ENCODE measurements at regions not wholly inside any gene's neighbourhood (a gene's known extent, or its start where the extent isn't known, plus 50 kb on each side); places are given as distances from the start of the nearest gene placed in this dataset.

DNA sequence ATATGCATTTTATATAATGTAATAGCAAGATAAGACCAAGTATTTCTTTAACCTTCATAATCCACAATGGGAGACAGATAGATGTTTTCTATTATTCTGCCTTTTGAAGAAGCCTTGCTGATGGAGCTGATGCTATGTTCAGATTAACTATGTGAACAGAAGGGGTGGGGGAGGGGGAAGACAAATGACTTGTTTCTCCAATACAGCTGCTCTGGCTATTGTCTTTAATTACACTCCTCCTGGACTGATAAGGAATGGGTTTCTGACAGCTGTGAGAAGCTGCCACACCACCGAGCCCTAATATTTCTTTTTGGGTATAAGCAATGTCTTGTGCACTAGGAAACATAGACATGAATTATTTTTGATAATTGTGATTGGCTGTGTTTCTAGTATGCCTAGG lies 62.0 kb downstream of the CAVIN4 start:
- TF ChIP-seq CTCF (IDR thresholded peaks at IDR 0.05) = no peak

GRCh38 chr9:100640447-100641050 lies 62.7 kb downstream of the CAVIN4 start:
- no peak for TF ChIP-seq CTCF (IDR thresholded peaks at IDR 0.05)

DNA sequence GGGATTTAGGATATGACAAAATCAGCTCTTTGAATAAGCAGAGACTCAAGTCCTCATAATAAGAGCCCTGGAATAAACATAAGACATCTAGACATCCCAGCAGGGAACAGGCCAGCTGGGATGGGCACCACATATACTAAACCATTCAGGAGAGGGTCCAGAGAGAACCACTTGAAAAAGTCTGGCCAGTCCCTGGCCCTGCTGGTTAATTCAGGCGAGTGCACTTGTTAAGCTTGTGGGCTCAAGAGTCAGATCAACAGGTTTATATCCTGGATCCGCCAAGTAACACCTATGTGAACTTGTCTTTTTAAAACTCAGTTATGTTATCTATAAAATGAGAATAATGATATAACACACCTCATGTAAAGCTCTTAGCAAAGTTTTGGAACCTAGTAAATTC lies 63.3 kb downstream of the CAVIN4 start:
- no peak for TF ChIP-seq CTCF (IDR thresholded peaks at IDR 0.05)

- TF ChIP-seq CTCF (IDR thresholded peaks at IDR 0.05) = no peak
Measured at GRCh38 chr9:100652850-100653249, 75.0 kb downstream of the CAVIN4 start.

DNA sequence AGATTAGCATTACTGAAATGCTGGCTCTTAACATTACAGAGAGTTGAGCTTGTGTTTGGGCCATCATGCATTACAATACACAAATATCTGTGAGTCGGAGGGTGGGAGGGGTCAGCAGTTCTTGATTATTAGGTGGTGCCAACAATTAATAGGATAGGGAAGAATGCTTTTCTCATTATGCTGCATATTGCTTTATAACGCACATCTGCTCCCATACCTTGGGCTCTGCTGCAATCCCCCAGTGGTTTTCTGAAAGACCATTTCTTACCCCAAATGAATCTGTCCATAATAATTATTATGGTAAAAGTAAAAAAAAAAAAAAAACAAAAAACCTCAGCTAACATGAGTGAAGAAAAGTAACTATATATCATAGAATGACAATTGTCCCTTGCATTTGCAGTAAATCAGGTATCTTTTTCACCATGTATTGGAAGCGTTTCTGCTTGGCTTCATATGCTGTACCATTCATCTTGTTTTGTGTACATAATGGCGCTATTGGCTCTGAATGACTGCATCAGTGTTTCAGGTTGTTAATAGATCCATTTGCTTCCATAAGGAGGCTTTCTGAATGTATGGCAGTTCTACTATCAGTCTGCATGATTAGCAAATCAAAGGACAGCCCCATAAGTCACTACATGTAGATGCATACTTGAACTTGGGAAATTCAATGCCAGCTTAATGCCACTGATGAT lies 75.9 kb downstream of the CAVIN4 start:
- no peak for TF ChIP-seq CTCF (IDR thresholded peaks at IDR 0.05)

DNA sequence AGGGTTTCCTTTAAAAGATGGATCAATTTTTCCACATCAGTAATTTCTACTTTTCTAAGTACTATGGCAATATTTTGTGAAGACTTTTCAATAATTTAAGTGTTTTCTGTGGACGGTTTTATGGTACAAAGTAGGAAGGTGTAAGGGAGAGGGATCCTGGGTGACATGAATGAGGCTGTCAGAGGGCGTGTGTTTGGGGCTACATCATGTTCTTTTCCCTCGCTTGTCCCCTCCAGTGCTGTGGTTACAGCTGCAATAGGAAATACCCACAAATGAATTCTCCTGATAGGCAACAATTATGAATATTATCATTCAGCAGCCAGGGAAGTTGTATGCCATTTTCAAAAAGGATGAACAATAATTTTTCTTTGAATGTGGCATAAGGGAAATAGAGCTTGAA lies 83.8 kb downstream of the CAVIN4 start:
- no peak for TF ChIP-seq CTCF (IDR thresholded peaks at IDR 0.05)

- TF ChIP-seq CTCF (IDR thresholded peaks at IDR 0.05) = no peak
Measured at GRCh38 chr9:100662122-100662521, 84.2 kb downstream of the CAVIN4 start.
